HG03378 (cell line): ENCODE measurements at regions not wholly inside any gene's neighbourhood (a gene's known extent, or its start where the extent isn't known, plus 50 kb on each side); places are given as distances from the start of the nearest gene placed in this dataset.
"Not testable (repeated sequence)": the region's sequence is repeated elsewhere in the genome, so short reads cannot be mapped to it uniquely, and the experiment has no call there.

Experiments
- ATAC-seq: cut with Tn5 transposase; IDR thresholded peaks from one replicate; pipeline ENCODE4 v1.9.1; 2021; ENCODE audit warnings: mild to moderate bottlenecking, moderate library complexity; ENCODE audit not compliant: unreplicated experiment

DNA sequence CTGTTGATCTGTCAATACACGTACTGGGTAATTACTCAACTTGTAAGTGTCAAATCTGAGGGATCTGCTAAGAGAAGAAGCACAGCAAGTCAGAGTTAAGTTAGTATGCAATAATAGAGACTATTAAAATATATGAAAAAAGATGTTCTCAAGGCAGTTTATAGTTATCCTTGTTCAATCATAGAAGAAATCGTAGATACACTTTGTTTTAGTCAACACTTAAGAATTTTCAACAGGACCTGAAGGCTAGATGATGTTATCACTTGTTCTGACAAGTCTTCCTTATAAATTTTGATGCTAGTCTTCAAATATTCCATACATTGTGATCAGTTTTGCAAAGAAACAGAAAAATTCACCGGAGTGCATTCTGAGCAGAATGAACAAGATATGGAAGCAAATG lies 91.1 kb upstream of the KCNQ5 start:
- no peak for ATAC-seq

DNA sequence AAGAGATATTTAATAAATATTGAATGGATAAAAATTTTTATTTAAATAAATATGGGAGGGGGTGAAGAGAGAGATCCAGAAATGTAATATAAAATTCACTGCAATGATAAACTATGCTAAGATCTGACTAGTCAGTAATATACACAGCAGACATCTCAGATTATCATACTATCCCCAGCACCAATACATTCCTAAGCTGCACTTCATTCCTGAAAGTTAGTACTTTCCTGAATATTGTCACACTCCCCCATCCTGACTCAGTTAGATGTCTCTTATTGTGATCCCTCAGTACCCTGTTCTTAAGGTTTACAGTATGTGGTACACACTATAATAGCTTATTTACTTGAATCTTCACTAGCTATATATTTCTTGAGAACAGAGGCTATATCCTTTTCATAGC lies 88.3 kb upstream of the KCNQ5 start:
- no peak for ATAC-seq

DNA sequence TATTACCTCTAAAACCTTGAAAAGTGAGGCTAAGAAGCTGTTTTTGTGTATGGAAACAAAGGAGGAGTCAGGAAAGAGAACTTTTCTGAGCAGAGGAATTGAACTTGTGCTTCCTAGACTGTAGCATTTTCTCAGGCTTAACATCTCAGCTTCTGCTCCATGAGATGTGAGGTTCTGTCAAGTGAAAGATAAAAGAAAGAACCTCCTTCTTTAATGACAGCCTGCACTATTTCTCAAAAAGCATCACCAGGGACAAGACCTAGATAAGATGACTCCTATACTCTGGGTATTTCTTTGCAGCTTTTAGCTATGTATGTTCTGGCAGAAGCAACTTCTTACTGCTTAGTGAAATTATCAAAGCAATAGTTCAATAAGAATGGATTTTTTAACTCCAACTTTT lies 87.6 kb upstream of the KCNQ5 start:
- ATAC-seq: no peak

DNA sequence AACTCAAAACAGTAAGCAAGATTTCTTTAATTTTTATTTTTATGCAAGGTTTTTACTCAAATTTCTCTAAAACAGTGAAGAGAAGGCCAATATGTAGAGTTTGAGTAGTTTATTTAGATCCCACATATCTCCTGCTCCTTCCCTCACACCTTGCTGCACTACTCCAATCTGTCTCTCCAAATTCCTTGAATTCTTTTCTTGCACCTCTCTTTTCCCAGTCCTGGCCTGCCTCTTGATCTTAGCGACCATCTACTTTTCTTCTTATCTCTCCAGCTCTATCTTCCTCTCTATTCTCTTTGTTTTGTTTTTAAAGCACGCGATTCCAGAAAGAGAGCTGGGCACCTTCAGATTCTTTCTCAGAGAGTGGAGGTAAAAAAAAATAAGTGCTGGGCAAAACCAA lies 86.7 kb upstream of the KCNQ5 start:
- ATAC-seq: no peak

DNA sequence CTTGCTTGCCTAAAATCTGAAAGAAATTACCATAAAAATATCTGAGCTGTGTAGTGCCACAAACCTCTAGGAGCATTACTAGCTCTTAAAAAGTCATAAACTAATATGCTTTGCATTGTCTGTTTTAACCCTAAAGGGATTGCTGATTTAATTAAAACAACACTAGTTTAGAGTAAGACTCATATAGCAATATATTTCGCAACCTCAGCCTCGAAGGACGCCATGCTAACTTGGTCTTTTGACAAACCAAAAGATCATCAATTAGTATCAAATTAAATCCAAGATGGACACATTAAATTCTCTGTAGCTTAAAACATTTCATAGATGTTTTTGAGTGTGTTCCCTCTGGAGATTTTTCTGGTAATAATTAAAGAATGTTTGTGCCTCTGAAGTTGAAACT lies 74.8 kb upstream of the KCNQ5 start:
- no peak for ATAC-seq

DNA sequence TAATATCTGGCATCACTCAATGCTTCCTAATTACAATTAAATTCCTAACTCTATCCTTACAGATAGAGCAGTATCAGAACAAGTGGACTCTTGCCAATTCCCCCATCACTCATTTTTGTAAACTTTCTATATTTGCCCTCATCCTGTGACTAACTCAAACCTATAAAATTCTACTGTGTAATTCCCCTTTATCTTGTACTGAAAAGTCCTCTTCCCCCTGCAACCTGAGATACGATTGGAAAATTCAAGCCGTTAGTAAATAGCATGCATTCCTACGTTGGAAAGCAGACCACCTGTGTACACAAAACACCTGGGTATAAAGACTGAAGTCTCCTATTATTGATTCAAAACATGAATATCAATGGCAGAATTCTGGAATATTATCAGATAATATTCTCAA lies 70.4 kb upstream of the KCNQ5 start:
- ATAC-seq: no peak

DNA sequence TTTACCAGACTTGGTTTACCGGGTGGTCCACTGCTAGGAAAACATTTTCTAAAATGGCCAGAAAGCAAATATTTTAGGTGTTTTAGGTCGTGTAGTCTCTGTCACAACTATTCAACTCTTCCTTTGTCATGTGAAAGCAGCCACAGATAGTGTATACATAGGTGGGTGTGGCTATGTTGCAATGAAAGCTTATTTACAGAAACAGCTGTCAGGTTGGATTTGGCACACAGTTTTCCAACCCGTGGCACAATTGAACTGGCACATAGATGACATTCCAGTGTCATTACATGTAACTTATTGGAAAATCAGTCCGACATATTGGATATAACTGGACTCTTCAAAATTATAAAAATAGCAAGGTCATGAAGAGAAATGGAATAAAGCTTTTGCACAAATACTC lies 68.9 kb upstream of the KCNQ5 start:
- ATAC-seq: no peak

DNA sequence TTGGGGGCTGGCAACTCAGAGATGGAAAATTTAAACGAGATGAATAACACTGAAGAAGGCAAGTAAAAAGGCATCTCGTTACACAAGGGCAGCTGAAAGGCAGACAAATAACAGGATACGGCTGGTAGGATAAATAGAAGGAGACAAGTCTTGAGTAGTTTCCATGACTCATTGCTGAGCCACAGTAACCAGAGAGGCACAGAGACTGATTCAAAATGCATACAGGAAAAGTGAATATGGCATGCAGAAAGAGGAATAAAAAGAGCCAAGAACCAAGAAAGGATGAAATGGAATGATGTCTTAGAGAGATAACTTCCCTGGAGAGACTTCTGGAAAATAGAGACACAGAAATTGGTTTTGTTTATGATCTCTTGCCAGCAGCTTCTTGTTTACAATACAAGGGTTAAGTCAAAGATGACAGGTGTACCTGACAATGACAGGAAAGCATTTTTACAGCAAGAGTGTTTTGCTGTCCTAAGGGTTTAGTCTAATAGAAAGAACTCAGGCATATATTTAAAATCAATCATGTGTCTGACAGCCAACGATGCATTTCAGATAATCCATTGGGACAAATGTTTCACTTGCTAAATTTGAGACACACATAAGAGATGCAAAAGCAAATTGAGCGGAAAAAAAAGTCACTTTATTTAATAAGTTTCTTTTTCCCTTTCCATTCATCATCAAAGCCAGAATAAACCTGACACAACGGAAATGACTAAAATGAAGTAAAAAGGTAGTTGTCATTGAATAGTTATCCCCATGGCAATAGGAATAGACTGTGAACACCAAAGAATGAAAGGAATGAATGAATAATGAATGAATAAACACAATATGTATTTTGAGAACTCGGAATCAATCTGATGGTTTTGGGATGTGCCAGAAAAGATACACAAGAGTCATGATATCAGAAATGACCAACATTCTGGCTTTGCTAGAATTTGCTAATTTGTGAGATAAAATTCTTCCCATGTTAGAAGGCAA lies 68.0 kb upstream of the KCNQ5 start:
- no peak for ATAC-seq

DNA sequence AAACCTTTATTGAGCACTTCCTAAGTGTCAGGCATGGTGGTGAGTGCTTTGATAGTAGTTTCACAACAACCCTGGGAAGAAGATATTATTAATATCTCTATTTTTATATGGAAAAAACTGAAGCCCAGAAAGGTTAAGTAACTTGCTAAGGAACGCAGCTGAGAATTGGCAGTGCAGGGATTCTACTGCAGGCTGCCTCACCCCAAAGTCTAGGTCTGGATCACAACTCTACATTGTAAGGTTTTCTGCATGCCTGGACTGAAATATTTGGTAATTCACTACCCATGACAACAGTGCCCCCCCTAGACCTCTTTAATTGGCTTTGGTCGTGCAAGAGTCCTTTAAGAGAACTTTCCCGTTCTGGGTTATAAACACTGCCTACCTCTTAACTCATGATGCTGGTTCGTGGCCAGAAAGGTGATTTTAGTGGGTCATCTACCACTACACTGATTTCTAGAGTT lies 67.1 kb upstream of the KCNQ5 start:
- ATAC-seq: no peak

DNA sequence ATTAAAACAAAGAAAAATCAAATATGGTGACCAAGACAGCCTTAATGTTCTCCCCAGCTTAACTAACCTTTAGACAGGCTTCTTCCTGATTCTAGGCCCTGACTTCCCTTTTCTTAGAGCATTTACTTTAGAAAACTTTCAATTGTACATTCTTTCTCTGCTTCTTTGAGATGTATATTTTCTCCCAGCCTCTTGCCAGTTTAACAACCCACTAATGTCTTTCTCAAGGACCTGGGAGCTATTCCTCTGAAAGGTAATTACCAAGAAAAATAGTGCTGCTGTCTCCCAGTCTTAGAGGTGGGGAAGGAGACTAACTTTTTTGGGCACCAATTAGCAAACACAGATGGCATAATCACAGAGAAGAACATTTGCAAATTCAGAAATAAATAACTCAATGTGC lies 62.8 kb upstream of the KCNQ5 start:
- ATAC-seq: no peak

DNA sequence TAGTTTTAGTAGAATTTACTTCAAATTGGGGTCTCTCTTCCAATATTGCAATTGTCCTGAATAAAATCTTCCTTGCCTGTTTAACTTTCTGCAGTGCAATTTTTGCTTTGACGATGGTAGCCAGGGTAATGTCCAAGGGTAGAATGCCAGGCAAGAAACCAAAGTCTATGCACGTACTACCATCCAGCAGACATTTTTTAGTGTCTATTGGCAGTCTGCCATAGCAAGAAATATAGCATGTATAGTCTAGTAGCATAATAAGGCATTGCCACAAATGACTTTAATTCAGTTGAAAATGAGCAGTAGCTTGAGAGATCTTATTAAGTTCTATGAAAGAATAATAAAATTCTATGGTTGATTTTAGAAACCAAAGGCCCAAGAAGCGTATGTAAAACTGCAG lies 62.3 kb upstream of the KCNQ5 start:
- ATAC-seq: no peak

DNA sequence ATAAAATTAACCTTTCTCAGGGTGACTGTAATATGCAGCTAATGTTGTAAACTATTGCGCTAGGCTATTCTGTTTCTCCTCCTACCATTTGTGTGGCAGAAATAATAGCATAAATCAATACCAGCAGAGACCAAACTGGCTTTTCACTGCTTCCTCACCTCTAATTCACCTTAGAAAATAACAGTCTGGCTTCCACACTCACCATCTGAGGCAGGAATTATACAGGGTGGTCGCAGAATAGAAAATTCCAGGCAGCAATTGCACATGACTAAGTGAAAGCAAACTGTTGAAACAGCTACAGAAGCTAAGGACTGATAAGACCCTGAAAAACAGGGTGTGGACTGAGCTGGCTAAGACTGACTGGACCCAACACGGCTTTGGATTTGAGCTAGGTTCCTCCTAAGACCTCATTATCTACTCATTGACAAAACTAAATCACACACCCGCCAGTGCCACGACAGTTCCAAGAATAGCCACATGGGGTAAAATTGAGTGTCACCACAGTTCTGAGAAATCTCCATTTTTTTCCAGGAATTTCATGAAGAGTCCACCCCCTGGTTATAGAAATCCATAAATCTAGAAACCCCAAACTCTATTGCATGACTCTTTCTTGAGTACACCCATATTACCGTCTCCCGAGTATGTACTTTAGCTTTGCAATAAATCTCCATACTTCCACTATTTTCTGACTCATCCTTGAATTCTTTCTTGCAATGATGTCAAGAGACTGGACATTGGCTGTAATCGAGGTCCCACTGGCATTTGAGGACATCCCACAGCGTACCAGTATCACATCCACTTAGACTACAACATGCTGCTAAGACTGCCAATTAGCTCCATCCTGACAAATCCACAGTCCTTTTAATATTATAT lies 60.9 kb upstream of the KCNQ5 start:
- no peak for ATAC-seq

DNA sequence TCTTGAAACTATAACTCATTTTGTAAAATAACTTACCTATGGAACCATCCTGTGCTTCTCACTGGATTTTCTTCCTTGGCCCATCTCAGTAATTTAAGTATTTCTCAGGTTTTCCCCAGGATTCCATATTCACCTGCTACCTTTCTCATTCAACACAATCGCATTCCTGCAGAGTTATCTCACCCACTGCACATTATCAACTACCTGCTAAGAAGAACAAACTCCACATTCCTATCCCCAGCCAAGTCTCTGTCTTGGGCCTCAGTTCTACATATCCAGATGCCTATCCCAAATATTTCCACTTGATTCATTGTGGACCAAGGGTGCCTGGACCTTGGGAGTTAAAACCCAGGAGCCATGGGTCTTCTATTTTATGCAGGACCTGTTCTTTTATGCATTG lies 60.2 kb upstream of the KCNQ5 start:
- ATAC-seq: no peak

DNA sequence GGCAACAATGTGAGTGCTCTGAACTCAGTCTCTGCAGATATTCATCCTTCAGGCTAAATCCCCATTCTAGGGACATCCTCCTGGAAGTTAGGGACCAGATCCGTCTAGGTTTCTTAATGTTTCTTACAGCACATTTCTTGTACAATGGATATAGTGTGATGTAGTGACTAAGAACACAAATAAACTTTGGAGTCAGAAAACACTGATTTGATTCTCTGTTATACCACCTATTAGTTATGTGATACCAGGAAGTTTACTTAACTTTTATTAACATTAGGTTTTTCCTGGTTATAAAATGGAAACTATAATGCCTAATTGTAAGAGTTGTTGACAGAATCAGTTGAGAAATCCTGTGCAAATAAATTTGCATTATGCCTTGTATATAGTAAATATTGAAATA lies 57.6 kb upstream of the KCNQ5 start:
- no peak for ATAC-seq

DNA sequence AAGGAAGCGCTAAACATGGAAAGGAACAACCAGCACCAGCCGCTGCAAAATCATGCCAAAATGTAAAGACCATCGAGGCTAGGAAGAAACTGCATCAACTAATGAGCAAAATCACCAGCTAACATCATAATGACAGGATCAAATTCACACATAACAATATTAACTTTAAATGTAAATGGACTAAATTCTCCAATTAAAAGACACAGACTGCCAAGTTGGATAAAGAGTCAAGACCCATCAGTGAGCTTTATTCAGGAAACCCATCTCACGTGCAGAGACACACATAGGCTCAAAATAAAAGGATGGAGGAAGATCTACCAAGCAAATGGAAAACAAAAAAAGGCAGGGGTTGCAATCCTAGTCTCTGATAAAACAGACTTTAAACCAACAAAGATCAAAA lies 49.9 kb upstream of the KCNQ5 start:
- not testable (repeated sequence) for ATAC-seq
